Peyer's patch (tissue), 4 donors: ENCODE measurements at regions not wholly inside any gene's neighbourhood (a gene's known extent, or its start where the extent isn't known, plus 50 kb on each side); places are given as distances from the start of the nearest gene placed in this dataset.
"Not testable (repeated sequence)": the region's sequence is repeated elsewhere in the genome, so short reads cannot be mapped to it uniquely, and the experiment has no call there.

Experiments
- DNase-seq, 3 donors: peaks; one replicate each; pipeline ENCODE4 v3.0.0-alpha.2; 2017 to 2019
- H3K27ac ChIP-seq, 4 donors: fragments of 200-600 bp; sonication (generic); one replicate each; pipeline ENCODE4 v1.5.1; 2016 to 2019
- H3K27me3 ChIP-seq, 2 donors: fragments of 200-600 bp; sonication (generic); one replicate each; pipeline ENCODE4 v1.5.1; 2019
- H3K36me3 ChIP-seq, 3 donors: fragments of 200-600 bp; sonication (generic); one replicate each; pipeline ENCODE4 v1.5.1; 2016 to 2019
- H3K4me1 ChIP-seq, 4 donors: fragments of 200-600 bp; sonication (generic); one replicate each; pipeline ENCODE4 v1.5.1; 2016 to 2019
- H3K4me3 ChIP-seq, 4 donors: fragments of 200-600 bp; sonication (generic); 1 replicate in 3 of 4; 2 replicates in 1 of 4; pipeline ENCODE4 v1.5.1; 2016 to 2019; ENCODE audit warnings: mild to moderate bottlenecking in 1 of 4
- H3K9me3 ChIP-seq, 4 donors: fragments of 200-600 bp; sonication (generic); one replicate each; pipeline ENCODE4 v1.5.1; 2016 to 2019; ENCODE audit warnings: mild to moderate bottlenecking in 1 of 4
- CTCF ChIP-seq, 6 experiments: fragments of 450-650 bp in 4 of 6; fragments of 200-600 bp in 2 of 6; sonication (generic) in 1 of 6; IDR thresholded peaks; one replicate each; pipeline ENCODE4 v1.5.1; 2017 to 2019; ENCODE audit warnings: antibody characterized with exemption in 6 of 6, mild to moderate bottlenecking in 3 of 6, moderate library complexity in 1 of 6
- POLR2A ChIP-seq, 2 donors: fragments of 450-650 bp; IDR thresholded peaks; one replicate each; pipeline ENCODE4 v1.5.1; 2017; ENCODE audit warnings: antibody characterized with exemption in 2 of 2, mild to moderate bottlenecking in 2 of 2, moderate library complexity in 2 of 2

- Histone ChIP-seq H3K9me3 (peaks cover 0 to 10% (median 0%) of the 10 kb centered on the region in 4 donors), H3K36me3 (no peaks in the 10 kb centered on the region), H3K4me3 (no peak overlapping the region), H3K27me3 (no peaks in the 10 kb centered on the region), H3K27ac (no peak overlapping the region), H3K4me1 (no peaks in the 10 kb centered on the region)
- TF ChIP-seq POLR2A (IDR thresholded peaks at IDR 0.05), result no peak
- TF ChIP-seq CTCF (IDR thresholded peaks at IDR 0.05), result no peak
- DNase-seq, result no peak
These were observed 1217.4 kb upstream of the FLRT2 start for GRCh38 chr14:84312551-84312950.

GRCh38 chr14:84323450-84323849 lies 1206.5 kb upstream of the FLRT2 start:
- Histone ChIP-seq H3K27ac (no peak overlapping the region), H3K9me3 (no peaks in the 10 kb centered on the region), H3K27me3 (no peaks in the 10 kb centered on the region), H3K4me3 (no peak overlapping the region), H3K36me3 (no peaks in the 10 kb centered on the region), H3K4me1 (no peaks in the 10 kb centered on the region)
- DNase-seq, result no peak
- TF ChIP-seq CTCF (IDR thresholded peaks at IDR 0.05) (no peak), POLR2A (IDR thresholded peaks at IDR 0.05) (no peak)

GRCh38 chr14:84323978-84324377 lies 1206.0 kb upstream of the FLRT2 start:
- no peaks in the 10 kb centered on the region for H3K9me3 ChIP-seq
- no peak overlapping the region for H3K4me3 ChIP-seq
- no peaks in the 10 kb centered on the region for H3K27me3 ChIP-seq
- no peaks in the 10 kb centered on the region for H3K36me3 ChIP-seq
- no peaks in the 10 kb centered on the region for H3K4me1 ChIP-seq
- no peak overlapping the region for H3K27ac ChIP-seq
- no peak for TF ChIP-seq POLR2A (IDR thresholded peaks at IDR 0.05)
- TF ChIP-seq CTCF (IDR thresholded peaks at IDR 0.05), result no peak
- no peak for DNase-seq

GRCh38 chr14:84336433-84336832 lies 1193.5 kb upstream of the FLRT2 start:
- Histone ChIP-seq H3K27me3 (no peaks in the 10 kb centered on the region), H3K4me1 (no peaks in the 10 kb centered on the region), H3K36me3 (no peaks in the 10 kb centered on the region), H3K4me3 (no peak overlapping the region), H3K27ac (no peak overlapping the region), H3K9me3 (peaks cover 0 to 3% (median 0%) of the 10 kb centered on the region in 4 donors)
- TF ChIP-seq CTCF (IDR thresholded peaks at IDR 0.05), result no peak
- no peak for TF ChIP-seq POLR2A (IDR thresholded peaks at IDR 0.05)
- no peak for DNase-seq

GRCh38 chr14:84340938-84341337 lies 1189.0 kb upstream of the FLRT2 start:
- Histone ChIP-seq H3K4me1 (no peaks in the 10 kb centered on the region), H3K36me3 (no peaks in the 10 kb centered on the region), H3K27me3 (no peaks in the 10 kb centered on the region), H3K9me3 (no peaks in the 10 kb centered on the region), H3K27ac (no peak overlapping the region), H3K4me3 (no peak overlapping the region)
- no peak for DNase-seq
- TF ChIP-seq CTCF (IDR thresholded peaks at IDR 0.05) (no peak), POLR2A (IDR thresholded peaks at IDR 0.05) (no peak)

- H3K4me1 ChIP-seq, DNase-seq, H3K9me3 ChIP-seq, H3K27me3 ChIP-seq, H3K4me3 ChIP-seq, H3K27ac ChIP-seq, H3K36me3 ChIP-seq: not testable (repeated sequence)
These were observed 1188.1 kb upstream of the FLRT2 start for GRCh38 chr14:84341867-84342266.
